SK-N-DZ (cell line): ENCODE measurements at regions not wholly inside any gene's neighbourhood (a gene's known extent, or its start where the extent isn't known, plus 50 kb on each side); places are given as distances from the start of the nearest gene placed in this dataset.
"Not testable (repeated sequence)": the region's sequence is repeated elsewhere in the genome, so short reads cannot be mapped to it uniquely, and the experiment has no call there.

Experiments used
- DNase-seq: peaks from one replicate; pipeline ENCODE4 v3.0.0-alpha.2; 2015; ENCODE audit warnings: low spot score

DNA sequence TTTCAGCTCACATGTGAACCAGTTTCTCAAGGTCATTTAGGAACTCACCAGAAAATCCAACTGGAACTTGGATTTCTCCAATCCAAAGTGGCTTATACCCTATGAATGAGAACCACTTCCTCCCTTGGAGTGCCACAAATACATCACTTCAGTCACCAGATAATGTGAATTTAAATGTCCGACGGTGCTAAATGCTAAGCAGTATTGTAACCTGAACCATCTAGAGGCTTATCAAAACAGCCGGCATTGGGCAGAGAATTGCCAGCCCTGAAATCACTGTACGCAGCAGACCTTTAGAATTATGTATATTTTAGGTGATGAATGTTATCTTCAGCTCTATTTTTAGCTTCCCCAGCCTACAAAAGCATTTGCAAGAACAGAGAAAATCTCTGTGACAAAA, 76.8 kb upstream of the COX20 start:
- no peak for DNase-seq

DNA sequence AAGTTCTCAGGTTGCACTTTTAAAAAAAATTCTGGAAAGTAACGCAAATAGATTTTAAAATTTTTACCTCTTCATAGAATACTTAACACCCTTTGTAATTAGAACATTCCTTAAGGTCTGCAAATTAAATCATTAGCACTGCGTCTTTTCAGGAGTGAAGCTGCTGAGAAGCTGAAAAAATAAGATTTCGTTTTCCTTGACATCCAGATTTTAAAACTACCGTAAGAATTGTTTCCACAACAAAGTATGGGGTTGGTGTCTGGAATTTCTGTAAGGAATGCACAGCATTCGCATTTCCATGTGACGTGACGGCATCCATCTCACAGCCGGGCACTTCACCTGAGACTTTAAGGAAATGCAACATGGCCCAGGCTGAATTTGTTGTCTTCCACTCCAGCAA, 76.3 kb upstream of the COX20 start:
- no peak for DNase-seq

DNA sequence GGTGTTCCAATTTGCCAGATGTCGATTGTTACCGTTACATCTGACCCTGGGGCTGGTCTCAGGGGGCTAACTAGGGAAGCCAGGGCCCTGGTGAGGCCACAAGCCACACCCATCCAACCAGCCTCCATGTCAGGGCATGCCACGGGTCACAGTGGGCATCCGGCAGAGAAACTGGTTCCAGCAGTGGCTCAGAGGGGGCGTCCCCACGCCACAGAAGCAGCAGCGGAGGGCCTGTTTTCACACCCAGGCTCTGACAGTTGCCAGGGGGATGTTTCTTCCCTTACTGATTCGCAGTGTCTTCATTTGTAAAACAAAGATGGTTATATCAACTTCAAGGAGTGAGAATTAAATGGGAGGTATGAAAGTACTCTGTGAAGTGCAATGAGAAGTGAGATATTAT, 75.0 kb upstream of the COX20 start:
- no peak for DNase-seq

DNA sequence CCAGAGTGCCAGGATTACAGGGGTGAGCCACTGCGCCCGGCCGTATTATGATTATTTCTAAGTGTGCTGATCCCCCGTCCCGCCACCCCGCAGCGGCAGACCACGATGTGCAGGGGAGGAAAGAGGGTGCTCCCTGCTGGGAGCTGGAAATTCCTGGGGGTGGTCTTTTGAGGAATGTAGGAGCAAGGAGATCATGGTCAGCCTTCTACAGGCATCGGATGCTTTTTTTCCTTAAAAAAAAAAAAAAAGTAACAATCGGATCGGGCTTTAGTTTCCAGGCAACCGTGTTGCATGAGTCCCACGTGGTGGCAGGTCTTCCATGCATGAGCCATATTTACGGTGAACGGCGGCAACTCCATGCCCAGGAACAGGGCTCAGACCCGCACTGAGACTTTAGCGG, 74.2 kb upstream of the COX20 start:
- peak; percentile 20 for DNase-seq

DNA sequence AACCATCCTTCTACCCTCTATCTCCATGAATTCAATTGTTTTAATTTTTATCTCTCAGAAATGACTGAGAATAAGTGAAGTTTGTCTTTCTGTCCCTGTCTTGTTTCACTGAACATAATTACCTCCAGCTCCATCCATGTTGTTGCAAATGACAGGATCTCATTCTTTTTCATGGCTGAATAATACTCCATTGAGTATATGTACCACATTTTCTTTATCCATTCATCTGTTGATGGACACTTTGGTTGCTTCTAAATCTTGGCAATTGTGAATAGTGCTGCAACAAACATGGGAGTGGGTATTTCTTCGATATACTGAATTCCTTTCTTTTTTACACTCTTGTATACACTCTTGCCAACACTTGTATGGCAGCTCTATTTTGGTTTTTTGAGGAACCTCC, 72.8 kb upstream of the COX20 start:
- DNase-seq, result no peak

DNA sequence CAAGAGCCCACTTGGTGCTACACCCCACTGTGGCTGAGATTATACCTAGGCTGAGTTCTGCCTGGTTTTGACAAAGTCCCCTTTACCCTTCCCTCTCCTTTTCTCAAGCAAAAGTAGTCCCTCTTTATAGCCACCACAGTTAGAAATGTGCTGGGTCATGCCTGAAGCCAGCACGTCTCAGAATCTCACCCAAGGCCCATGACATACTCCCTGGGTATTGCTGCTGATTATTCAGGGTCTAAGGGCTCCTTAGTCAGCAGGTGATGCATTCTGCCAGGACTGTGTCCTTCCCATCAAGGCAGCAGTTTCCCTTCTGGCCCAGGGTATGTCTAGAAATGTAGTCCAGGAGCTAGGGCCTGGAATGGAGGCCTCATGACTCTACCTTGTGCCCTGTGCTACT, 67.3 kb upstream of the COX20 start:
- no peak for DNase-seq

DNA sequence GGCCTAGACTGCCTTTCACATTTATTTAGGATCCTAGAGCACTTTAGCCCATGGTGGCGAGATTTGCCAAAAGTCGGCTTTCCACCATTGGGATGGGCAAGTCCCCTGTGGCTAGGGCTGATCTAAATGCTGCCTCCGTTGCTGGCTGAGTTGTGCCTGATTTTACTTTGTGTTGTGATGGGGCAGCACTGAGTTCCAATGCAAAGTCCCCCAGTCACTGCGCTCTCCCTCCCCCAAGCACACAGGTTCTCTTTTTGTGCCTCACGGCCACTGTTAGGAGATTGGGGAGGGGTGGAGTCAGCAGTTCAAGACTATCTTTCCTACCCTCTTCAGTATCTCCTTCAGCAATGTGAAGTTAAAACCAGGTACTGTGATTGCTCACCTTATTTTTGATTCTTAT, 66.7 kb upstream of the COX20 start:
- no peak for DNase-seq

DNA sequence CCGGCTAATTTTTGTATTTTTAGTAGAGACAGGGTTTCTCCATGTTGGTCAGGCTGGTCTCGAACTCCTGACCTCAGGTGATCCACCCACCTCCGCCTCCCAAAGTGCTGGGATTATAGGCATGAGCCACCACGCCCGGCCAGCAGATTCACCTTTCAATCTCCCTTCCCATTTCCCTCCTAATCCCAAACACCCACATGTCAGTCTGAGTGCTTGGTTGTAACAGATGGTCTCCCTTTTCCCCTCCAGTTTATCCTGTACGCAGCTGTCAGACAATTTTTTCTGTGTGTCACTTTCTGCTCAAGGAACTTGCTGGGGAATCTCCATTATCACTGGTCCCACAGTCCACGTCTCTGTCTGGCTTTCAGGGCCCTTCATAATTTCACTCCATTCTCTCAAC, 64.9 kb upstream of the COX20 start:
- not testable (repeated sequence) for DNase-seq

DNA sequence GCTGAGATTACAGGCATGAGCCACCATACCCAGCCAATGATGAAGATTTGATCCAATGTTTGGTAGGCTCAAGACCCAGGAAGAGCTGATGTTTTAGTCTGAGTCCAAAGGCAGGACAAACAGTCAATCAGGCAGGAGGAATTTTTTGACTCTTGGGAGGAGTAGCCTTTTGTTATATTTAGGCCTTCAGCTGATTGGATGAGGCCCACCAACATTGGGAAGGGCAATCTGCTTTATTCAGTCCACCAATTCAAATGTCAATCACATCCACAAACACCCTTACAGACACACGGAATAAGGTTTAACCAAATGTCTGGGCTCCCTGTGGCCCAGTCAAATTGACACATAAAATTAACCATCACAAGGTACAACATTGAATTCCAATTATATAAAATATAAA, 61.9 kb upstream of the COX20 start:
- no peak for DNase-seq

DNA sequence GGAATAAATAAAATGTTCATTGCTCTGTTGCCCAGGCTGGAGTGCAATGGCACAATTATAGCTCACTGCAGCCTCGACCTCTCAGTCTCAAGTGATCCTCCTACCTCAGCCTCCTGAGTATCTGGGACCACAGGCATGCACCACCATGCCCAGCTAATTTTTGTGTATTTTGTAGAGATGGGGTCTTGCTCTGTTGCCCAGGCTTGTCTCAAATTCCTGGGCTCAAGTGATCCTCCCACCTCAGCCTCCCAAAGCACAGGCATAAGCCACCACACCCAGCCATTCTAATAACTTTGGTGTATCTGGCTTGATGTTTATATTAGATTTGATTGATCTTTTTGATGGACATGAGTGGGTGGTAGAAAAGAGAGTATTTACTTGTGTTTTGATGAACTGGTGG, 58.7 kb upstream of the COX20 start:
- DNase-seq, result not testable (repeated sequence)

DNA sequence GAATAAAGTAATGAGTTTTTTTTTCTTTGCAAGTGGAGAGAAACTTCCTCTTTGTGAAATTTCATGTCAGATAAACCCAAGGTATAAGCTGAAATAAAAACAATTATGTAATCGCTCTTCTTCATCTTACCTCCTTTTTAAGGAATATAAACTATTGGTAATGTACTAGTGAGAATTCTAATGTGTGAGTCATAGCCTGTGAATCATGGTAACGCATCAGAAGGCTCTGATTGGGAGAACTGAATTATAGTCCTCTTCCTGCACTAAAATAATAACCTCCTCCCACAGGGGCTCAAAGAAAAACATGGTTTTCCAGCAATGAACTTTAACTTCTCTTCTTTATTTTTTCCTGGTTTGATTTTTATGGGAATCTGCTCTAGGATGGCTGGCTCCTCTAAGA, 57.1 kb upstream of the COX20 start:
- no peak for DNase-seq

DNA sequence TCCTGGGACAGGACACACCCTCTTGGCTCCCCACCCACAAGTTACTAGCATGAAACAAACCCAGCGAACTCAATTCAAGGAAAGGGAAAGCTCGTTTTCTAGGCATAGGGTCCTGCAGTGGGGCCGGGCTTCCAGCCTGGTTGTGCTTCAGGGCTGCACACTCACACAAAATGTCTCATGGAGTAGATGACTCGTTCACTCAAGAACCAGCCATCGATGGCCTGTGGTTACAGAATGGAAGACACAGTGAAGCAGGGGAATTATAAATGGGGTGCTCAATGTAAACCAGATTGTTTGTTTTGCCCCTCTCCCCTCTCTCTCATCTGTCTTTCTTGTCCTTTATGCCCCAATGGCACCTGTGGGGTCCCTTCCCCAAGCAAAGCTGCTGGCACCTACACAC, 56.0 kb upstream of the COX20 start:
- no peak for DNase-seq

DNA sequence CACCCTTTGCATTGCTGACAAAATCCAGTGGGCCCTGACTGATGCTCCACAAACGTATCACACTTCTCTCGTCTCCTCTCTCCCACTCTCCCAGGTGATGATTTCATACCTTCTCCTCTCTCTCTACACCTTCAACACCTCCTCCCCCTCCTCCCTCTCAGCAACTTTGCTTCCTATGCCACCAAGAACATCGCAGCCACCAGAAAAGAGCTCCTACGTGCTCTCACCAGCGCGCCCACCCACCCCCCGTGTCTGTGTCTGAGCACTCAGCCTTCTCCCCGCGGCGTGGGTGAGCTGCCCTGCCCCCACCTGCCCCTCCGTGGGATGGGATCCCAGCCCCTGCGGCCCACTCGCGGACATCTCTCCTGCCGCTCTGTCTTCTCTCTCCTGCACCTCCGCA, 55.1 kb upstream of the COX20 start:
- no peak for DNase-seq

DNA sequence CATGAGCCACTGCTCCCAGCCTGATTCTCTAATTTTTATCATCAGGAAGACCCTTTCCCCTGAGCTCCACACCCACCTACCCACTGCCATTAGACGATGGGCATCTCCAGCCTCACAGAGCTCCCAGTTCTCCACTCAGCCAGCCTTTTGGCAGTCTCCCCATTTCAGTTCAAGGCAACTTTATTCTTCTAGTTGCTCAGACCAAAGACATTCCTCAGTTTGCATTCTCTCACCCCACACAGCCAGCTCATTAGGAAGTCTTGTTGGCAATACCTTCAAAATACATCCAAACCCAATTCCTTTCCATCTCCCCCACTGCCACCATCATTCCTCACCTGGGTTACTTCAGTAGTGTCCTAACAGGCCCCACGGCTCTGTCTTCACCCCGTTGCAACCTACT, 53.4 kb upstream of the COX20 start:
- DNase-seq, result no peak

DNA sequence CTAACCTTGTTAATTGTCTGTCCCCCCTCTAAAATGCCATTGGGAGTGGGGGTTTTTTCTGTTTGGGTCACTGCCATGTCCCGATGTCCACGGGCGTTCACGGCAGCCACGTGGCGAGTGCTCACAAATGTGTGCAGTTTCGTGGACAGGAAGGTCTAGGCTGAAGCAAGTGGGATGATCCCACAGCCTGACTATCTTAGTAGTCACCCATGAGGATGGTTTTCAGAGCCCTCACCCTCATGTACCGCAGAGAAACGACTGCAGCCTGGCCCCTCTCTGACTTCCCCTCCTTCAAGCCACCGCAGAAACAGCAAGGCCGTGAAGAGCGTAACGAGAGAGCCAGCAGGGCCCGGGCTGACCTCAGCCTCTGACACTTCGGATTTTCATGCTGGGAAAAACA, 52.3 kb upstream of the COX20 start:
- DNase-seq, result no peak
